NOMO-1 treated with dmso at 0.1 percent for 144 hours (cell line): ENCODE measurements at regions not wholly inside any gene's neighbourhood (a gene's known extent, or its start where the extent isn't known, plus 50 kb on each side); places are given as distances from the start of the nearest gene placed in this dataset.
"Not testable (repeated sequence)": the region's sequence is repeated elsewhere in the genome, so short reads cannot be mapped to it uniquely, and the experiment has no call there.

Experiments used
- DNase-seq: peaks from one replicate; lab custom pipeline; 2025; ENCODE audit not compliant: unreplicated experiment; lab: John Stamatoyannopoulos, UW

GRCh38 chr7:106563466-106564150, 97.3 kb downstream of the CCDC71L start:
- no peak for DNase-seq

DNA sequence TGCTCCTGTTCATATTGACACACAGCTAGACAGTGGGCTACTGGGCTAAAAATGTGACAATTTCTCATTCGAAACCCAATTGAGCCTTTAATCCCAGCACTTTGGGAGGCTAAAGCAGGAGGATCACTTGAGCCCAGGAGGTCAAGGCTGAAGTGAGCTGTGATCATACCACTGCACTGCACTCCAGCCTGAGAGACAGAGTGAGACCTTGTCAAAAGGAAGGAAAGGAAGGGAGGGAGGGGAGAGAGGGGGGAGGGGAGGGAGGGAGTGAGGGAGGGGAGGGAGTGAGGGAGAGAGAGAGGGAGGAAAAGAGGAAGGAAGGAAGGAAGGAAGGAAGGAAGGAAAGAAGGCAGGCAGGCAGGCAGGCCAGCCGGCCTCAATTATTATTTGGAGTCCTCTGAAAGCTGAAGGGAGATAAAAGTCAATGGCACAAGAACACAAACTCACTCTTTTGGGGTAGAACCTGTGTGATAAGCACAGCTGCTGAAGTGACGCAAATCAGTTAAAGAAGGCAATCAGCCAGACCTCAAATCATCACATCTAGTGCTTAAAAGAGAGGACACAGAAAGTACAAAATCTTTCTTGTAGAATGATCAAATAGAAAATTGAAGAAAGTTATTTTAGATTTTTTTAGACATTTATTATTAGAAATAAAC, 98.1 kb downstream of the CCDC71L start:
- no peak for DNase-seq

GRCh38 chr7:106561666-106562411, 99.1 kb downstream of the CCDC71L start:
- DNase-seq = no peak

GRCh38 chr7:106561151-106561550, 99.8 kb downstream of the CCDC71L start:
- DNase-seq = no peak

- no peak for DNase-seq
Observed at GRCh38 chr7:106560482-106560881, 100.5 kb downstream of the CCDC71L start.

- DNase-seq = not testable (repeated sequence)
Observed at GRCh38 chr7:106556244-106556643, 104.7 kb downstream of the CCDC71L start.

DNA sequence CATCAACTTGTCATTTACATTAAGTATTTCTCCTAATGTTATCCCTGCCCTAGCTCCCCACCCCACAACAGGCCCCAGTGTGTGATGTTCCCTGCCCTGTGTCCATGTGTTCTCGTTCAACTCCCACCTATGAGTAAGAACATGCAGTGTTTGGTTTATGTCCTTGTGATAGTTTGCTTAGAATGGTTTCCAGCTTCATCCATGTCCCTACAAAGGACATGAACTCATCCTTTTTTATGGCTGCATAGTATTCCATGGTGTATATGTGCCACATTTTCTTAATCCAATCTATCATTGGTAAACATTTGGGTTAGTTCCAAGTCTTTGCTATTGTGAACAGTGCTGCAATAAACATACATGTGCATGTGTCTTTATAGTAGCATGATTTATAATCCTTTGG, 106.3 kb downstream of the CCDC71L start:
- DNase-seq = not testable (repeated sequence)

DNA sequence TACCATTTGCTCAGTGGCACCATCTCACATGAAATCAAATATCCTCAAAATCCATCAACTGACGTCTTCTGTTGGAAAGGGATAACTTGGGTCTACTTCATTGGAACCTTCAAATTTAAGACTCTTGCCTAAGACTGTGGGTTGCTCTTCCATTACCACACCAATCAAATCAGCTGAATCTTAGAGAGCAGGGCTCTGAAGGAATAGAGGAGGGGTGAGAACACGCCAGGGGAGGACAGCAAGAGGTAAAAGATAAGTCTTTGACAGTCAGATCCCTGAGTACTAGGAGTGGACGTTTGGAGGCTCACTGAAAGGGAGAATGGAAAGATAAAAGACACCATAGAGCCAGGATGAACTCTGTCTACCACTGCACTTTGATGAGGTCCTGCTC, 107.5 kb downstream of the CCDC71L start:
- no peak for DNase-seq

DNA sequence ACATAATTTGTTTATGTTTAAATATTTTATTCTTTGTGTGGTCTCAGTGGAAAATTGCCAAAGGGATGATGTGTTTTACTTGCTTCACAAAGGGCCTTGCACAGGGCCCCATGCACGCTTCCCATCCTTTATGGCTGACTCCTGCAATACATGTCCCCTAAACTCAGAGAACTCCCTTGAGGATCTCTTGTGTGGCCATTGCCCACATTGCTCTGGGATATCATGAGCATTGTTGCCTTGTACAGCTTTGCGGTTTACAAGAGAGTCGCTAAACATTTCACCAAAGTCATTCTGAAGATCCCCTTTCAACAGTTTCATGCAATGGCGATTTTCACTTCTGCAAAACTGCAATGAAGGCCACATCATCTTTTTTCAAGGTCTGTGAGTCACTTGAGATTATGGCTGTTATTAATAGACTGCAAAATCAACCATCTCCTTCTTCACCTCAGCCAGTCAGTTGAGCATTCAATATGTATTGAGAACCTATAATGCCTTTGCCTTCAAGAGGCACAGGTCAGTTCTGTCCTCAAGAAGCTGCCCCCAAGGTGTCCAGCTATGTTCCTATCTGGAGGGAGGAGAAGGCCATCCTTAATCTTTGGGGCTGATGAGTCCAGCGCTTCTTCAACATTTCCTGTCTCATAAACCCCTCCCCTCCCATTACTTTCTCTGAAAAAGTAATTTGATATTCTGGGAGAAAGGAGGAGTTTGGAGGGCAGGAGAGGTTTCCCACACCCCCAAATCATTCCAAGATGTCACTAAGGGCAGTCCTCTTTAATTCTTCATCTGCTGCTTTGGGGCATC, 108.1 kb downstream of the CCDC71L start:
- peak; percentile 56 for DNase-seq

DNA sequence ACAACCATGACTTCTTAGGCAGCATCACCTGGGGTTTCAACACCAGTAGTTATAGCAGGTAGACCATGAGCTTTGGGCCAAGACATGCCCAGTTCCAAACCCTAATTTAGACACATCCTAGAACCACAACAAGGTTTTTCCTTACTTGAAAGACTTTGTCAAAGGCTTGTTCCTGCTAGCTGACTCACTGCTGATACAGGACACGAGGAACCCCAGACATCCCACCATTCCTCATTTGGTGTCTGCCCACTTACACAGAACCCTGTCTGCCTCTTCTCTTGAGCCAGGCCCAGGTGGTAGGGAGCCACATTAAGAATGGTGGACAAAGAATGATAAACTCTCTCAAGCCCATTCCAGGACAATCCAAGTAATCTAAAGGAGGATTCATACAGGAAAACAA, 109.0 kb downstream of the CCDC71L start:
- DNase-seq = no peak

DNA sequence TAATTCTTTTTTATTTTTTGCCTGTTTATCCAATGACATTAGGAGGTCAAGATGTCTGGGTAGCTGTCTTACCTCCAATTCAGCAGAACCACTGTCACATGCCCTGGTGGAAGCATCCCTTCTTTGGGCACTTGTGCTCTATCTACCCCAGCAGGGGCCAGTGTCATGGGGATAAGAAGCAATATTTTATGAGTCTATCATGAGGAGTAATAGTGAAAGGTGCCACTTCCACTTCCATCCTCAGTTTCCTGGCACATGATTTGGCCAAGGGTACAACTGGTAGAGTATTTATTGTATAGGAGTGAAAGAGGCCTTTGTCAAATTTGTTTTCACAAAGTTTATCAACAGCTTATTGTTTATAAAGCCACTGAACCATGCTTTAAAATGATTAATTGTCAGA, 112.5 kb downstream of the CCDC71L start:
- no peak for DNase-seq

DNA sequence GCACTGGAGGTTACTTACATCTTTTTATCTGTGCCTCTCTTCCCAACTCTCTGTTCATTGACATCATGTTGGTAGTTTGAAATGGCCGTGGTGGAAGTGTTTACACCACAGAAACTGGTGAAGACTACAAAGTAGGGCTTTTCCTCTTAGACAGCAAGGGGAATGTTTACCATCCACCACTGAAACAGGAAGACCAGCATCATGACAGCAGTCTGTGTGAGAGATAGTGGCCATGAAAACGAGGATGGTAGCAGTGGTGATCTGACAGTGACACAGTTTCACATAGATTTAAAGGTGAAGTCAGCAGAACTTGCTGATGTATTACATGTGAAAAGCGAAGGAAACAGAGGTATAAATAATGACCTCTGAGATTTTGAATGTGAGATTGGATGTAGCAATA, 115.7 kb downstream of the CCDC71L start:
- no peak for DNase-seq

- no peak for DNase-seq
Observed at GRCh38 chr7:106543221-106543757, 117.7 kb downstream of the CCDC71L start.

GRCh38 chr7:106542550-106543220, 118.3 kb downstream of the CCDC71L start:
- DNase-seq = peak; percentile 23

DNA sequence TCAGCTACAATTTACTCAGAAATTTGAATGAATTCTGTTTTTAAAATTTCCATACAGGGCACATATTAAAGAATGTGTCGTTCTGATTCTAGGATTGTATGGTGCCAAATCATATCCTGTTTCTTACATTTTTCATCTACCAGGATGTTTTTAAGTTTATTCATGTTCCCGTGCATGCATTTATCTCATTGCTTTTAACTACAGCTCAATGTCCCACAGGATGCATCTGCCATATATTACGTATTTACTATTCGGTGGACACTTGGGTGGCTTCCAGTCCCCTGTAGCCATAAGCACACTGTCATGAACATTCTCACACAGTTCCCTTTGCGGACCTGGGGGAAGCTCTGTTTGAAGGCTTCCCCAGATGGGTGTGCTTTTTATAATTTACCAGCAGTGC, 122.3 kb downstream of the CCDC71L start:
- DNase-seq = no peak

GRCh38 chr7:106537119-106537518, 123.8 kb downstream of the CCDC71L start:
- no peak for DNase-seq

GRCh38 chr7:106536079-106536478, 124.9 kb downstream of the CCDC71L start:
- no peak for DNase-seq

DNA sequence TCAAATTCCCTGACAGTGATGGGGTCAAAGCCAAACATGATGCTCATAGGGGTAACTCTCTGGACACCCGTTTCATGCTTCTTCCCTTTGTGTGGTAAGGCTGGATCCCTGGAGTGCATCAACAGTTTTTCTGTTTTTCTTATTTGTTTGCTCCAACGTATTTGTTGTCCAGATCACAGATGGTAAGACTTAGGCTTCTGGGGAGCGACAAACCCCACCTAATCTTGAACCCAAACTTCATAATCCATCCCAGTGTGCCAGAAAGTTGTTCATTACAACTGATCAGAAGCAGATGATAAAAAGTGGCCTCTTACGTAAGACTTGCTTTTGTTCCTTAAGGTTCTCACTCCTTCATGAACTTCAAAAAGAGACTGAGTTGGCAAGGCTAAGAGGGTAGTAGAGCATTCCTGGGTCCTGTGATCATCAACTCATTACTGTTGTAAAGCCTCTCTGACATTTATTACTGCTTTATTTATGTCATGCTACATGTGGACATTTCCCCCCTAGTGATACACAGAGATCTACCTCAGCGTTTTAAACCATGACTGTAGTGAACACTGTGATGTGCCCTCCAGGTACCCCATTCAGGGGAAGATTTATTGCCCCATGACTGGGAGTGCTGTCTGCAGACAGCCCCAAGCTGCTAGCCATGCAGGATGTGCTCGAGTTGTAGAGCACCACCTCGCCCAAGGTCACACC, 125.6 kb downstream of the CCDC71L start:
- DNase-seq = no peak

GRCh38 chr7:106534271-106534846, 126.6 kb downstream of the CCDC71L start:
- DNase-seq = no peak

DNA sequence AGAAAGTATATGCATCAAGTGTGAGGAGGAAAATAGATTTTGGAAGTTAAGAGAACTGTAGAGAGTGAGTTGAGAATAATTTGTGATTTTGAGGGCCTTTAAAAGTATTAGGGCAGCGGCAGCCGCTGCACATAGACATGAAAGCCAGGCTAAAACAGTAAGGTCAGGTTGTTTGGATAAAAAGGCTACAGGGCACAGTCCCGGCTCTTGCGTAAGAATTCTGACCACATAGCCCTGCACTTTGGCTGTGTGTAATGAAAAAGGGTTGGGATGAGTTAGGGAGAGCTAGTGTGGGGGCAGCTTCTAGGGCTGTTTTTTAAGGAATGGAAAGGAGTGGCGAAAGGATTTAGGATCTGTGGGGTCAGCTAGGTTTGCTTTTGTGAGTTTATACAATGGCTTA, 130.8 kb downstream of the CCDC71L start:
- DNase-seq = not testable (repeated sequence)
